GM12873 (cell line): ENCODE measurements at regions not wholly inside any gene's neighbourhood (a gene's known extent, or its start where the extent isn't known, plus 50 kb on each side); places are given as distances from the start of the nearest gene placed in this dataset.

ENCODE experiments used
- TF ChIP-seq, protein P1 (sequence below): IDR thresholded peaks from 2 replicates; pipeline ENCODE4 v1.5.1; 2012; ENCODE audit warnings: low read depth, mild to moderate bottlenecking, moderate library complexity, low read length, control low read depth; ENCODE audit not compliant: insufficient read depth; ENCODE audit errors: missing control alignments

DNA sequence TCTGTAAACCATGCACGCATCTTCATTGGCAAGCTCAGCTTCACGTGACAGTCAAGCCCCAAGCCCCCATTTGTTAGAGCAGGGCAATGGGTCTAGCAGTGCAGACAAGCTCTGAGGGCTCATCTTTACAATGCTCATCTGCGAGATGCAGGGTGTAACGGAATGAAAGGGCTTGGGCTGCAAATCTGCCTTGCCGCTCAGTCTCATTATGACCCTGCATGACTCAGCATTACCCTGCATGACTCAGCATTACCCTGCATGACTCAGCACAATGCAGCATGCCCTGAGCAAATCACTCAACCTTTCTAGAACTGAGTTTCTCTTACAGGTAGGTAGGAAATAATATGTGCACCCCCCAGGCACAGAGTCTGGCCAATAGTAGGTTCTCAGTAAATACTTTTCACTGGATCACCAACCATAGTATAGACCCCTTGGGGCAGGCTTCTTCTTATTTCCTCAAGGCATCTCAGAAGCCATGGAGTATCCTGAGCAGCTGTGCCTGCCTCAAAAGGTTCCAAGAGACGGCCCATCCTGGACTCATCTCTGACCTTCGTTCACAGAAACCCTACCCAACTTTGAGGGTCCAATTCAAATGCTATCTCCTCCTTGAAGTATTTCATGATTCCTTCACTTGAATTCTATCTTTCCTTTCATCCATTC lies 391.3 kb upstream of the CDH5 start:
- TF ChIP-seq, protein P1, sequence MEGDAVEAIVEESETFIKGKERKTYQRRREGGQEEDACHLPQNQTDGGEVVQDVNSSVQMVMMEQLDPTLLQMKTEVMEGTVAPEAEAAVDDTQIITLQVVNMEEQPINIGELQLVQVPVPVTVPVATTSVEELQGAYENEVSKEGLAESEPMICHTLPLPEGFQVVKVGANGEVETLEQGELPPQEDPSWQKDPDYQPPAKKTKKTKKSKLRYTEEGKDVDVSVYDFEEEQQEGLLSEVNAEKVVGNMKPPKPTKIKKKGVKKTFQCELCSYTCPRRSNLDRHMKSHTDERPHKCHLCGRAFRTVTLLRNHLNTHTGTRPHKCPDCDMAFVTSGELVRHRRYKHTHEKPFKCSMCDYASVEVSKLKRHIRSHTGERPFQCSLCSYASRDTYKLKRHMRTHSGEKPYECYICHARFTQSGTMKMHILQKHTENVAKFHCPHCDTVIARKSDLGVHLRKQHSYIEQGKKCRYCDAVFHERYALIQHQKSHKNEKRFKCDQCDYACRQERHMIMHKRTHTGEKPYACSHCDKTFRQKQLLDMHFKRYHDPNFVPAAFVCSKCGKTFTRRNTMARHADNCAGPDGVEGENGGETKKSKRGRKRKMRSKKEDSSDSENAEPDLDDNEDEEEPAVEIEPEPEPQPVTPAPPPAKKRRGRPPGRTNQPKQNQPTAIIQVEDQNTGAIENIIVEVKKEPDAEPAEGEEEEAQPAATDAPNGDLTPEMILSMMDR: no peak

DNA sequence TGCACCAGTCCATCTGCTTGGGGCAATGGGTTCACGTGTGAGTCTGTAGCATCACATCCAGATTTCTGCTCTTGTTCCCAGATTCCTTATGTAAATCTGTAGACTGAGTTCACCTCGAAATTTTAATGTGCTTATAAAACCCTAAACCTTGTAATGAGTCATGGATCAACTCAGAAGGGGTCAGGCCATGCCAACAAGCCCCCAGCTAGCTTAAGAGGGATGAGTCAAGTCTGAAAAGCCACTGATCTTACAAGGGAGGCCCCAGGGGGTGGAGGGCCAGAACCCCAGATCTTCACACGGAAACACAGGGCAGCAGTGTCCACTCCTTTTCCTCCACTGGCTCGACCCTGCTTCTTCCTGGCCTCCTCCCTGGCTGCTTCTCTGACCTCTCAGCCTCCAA lies 399.1 kb upstream of the CDH5 start:
- TF ChIP-seq, protein P1: no peak

DNA sequence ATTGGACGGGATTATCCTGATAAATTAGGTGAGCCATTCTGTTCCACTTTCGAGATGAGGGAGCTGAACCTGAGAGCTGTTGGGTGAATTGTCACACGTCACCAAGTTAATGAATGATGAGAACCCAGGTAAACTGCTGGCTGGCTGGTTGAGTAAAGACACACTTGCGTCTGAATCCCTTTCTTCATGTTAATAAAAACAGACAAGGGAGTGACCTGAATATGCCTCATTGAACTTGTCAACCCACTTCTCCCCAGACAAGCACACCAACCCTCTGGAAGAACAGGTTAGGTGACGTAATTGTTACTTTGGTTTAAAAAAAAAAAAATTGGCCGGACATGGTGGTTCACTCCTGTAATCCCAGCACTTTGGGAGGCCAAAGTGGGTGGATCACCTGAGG lies 400.9 kb upstream of the CDH5 start:
- TF ChIP-seq, protein P1: no peak

DNA sequence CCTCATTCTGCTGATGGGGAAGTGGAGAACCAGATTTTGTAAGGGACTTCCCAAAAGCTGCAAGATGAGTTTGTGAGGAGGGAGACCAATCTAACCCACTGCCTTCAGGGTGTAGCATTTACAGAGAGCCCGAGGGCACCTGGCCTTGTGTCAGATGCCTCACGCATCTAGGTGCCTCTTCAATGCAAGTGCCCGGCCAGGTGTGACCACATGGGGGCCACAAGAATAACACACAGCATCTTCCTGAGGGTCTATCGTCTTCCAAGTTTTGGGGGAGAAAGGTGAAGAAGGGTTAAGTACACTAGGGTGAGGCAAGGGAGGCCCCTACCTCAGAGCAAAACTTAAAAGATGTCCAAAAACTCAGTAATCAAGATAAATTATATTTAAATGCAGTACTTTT lies 401.7 kb upstream of the CDH5 start:
- TF ChIP-seq, protein P1: no peak

DNA sequence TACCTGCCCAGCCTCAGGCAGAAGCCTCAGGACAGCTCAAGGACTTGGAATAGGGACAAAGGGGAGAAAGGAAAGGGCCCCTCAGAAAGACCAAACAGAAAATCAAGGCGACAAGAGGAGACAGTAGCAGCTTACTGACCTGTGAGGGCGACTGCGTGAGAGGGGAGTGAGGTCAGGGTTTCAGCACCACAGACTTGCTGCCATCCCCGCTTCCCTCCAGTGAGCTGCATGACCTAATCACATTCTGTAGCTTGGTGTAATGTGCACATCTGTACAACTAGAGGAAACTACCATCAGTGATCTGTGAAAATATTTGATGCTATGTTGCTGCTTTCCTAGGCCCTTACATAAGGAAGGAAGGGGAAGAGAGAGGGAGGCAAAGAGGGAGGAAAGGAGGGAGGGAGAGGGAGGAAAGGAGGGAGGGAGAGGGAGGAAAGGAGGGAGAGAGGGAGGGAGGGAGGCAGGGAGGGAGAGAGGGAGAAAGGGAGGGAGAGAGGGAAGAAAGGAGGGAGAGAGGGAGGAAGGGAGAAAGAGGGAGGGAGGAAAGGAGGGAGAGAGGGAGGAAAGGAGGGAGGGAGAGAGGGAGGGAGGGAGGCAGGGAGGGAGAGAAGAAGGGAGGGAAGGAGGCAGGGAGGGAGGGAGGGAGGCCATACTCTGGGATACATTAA lies 404.9 kb upstream of the CDH5 start:
- TF ChIP-seq, protein P1: no peak

DNA sequence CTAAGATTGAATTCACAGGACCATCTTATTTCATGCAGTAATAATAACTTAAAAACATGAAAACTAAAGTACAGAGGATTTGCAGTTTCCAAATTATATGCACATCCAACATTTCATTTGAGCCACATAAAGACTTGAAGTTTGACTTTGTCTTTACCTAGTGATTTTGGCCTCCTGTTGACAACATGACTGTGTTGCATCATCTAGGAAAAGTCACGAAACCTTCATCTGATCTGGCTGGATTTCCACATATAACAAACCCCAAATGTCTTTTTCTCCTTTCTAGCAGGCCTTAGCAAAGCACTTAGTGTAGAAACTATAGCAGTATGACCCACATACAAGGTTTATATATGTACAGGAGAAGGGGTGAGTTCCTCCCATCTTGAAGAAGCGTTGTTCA lies 406.5 kb upstream of the CDH5 start:
- TF ChIP-seq, protein P1: no peak

DNA sequence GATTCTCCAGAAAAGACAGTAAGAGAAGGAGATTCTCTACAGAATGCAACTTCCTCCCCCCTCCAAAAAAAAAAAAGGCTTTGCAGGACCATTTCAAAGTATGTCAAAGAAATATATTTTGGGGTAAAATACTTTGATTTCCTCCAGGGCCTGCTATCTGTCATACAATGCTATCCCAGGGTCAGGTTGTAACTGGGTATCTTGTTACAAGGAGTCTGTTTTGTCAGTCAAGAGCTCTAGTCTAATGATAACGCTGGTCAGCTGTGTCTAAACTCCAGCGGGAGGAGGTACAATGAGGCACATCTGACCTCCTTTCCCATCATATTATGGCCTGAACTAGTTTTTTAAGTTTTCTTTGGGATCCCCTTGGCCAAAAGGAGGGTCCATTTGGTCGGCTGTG lies 408.4 kb upstream of the CDH5 start:
- TF ChIP-seq, protein P1: no peak
